H1 (cell line): ENCODE measurements at regions not wholly inside any gene's neighbourhood (a gene's known extent, or its start where the extent isn't known, plus 50 kb on each side); places are given as distances from the start of the nearest gene placed in this dataset.

Experiments
- CEBPB ChIP-seq: IDR thresholded peaks from 2 replicates; pipeline ENCODE4 v1.6.1; 2012; ENCODE audit warnings: low read depth, low read length
- EGR1 ChIP-seq: IDR thresholded peaks from 2 replicates; pipeline ENCODE4 v1.6.1; 2011; ENCODE audit warnings: low read depth, low read length, borderline replicate concordance
- FOSL1 ChIP-seq: IDR thresholded peaks from 2 replicates; pipeline ENCODE4 v1.6.1; 2011; ENCODE audit warnings: mild to moderate bottlenecking, low read depth, low read length, moderate library complexity; ENCODE audit not compliant: insufficient read depth
- RXRA ChIP-seq: IDR thresholded peaks from 2 replicates; pipeline ENCODE4 v1.6.1; 2011; ENCODE audit warnings: low read depth, mild to moderate bottlenecking, low read length, moderate library complexity; ENCODE audit not compliant: insufficient read depth
- SP1 ChIP-seq: IDR thresholded peaks from 2 replicates; pipeline ENCODE4 v1.6.1; 2011; ENCODE audit warnings: low read depth, low read length

DNA sequence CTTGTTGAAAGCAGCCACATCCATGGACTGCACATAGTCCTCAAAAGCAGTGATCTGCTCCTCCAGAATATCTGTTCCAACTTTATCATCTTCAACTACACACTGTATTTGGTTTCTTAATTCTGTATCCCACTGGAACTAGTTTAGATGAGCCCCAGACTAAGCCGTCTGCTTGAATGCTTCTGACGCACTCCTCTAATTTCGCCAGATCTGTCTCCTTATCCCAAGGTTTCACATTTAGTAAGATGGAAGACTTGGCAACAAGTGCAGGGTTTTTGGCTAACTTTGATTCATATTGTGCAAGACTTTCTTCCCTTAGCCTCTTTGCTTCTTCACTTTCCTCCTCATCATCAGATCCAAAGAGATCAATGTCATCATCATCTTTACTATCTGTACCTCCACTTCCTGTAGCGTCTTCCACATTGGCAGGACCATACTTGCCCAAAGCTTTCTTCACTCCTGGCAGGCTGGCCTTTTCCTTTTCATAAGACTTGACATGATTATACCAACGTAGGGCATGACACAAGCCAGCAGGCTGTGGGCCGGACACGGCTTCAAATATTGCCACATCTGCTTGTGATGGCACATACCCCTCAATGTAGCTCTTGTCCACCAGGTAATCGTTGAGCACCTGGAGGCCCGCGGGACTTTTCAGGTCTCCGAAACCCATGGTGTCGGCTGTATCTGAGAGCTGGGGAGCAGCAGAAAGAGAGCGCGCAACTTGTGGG, 56.2 kb upstream of the PIK3R1 start (continued):
- TF ChIP-seq RXRA (no peak), SP1 (no peak), EGR1 (no peak), FOSL1 (no peak), CEBPB (no peak)
